Keratinocyte (primary cell): ENCODE measurements at regions not wholly inside any gene's neighbourhood (a gene's known extent, or its start where the extent isn't known, plus 50 kb on each side); places are given as distances from the start of the nearest gene placed in this dataset.

Source experiments
- DNase-seq: peaks from one replicate; pipeline ENCODE4 v3.0.0-alpha.2; 2011; ENCODE audit warnings: low read depth, missing footprints, low spot score
- FAIRE-seq: peaks from 2 replicates; lab custom pipeline; 2011; peaks lifted over from hg19 to GRCh38; lab: Jason Lieb, UNC
- H2AFZ ChIP-seq: 2 replicates; pipeline ENCODE4 v1.6.0; 2012; ENCODE audit warnings: low read length, control low read depth, inconsistent platforms; ENCODE audit not compliant: control insufficient read depth
- H3K27ac ChIP-seq: 2 replicates; pipeline ENCODE4 v1.5.1; 2011; ENCODE audit warnings: low read length; ENCODE audit not compliant: control insufficient read depth, insufficient read depth
- H3K27me3 ChIP-seq: 3 replicates; pipeline ENCODE4 v1.6.0; 2011; ENCODE audit warnings: low read length; ENCODE audit not compliant: control insufficient read depth, insufficient read depth; ENCODE audit errors: extremely low read depth
- H3K36me3 ChIP-seq, 2 experiments: 2 replicates in 1 of 2; 3 replicates in 1 of 2; pipeline ENCODE4 v1.5.1; 2011; ENCODE audit warnings: low read length in 2 of 2, mild to moderate bottlenecking in 1 of 2; ENCODE audit not compliant: control insufficient read depth in 2 of 2, insufficient read depth in 2 of 2; ENCODE audit errors: extremely low read depth in 1 of 2
- H3K4me1 ChIP-seq: 3 replicates; pipeline ENCODE4 v1.5.1; 2011; ENCODE audit warnings: low read length; ENCODE audit not compliant: control insufficient read depth, insufficient read depth; ENCODE audit errors: extremely low read depth
- H3K4me2 ChIP-seq: 3 replicates; pipeline ENCODE4 v1.6.0; 2011; ENCODE audit warnings: low read depth, low read length; ENCODE audit not compliant: control insufficient read depth, insufficient read depth; ENCODE audit errors: extremely low read depth
- H3K4me3 ChIP-seq, 3 experiments: fragments of 200-600 bp in 1 of 3; sonication (generic) in 1 of 3; 2 replicates in 2 of 3; 3 replicates in 1 of 3; pipeline ENCODE4 v1.5.1; 2011 to 2016; ENCODE audit warnings: low read length in 3 of 3, mild to moderate bottlenecking in 3 of 3, control low read depth in 2 of 3, inconsistent platforms in 1 of 3, low read depth in 1 of 3, mixed read lengths in 1 of 3, mixed run types in 1 of 3, moderate library complexity in 1 of 3; ENCODE audit not compliant: control insufficient read depth in 2 of 3, insufficient read depth in 2 of 3; ENCODE audit errors: extremely low read depth in 1 of 3
- H3K79me2 ChIP-seq: 2 replicates; pipeline ENCODE4 v1.6.0; 2012; ENCODE audit warnings: low read length; ENCODE audit not compliant: control insufficient read depth, insufficient read depth
- H3K9ac ChIP-seq: 3 replicates; pipeline ENCODE4 v1.6.0; 2011; ENCODE audit warnings: low read length; ENCODE audit not compliant: control insufficient read depth, insufficient read depth; ENCODE audit errors: extremely low read depth
- H3K9me1 ChIP-seq: 3 replicates; pipeline ENCODE4 v1.6.0; 2011; ENCODE audit warnings: low read length; ENCODE audit not compliant: control insufficient read depth, insufficient read depth; ENCODE audit errors: extremely low read depth
- H3K9me3 ChIP-seq: 2 replicates; pipeline ENCODE4 v1.5.1; 2012; ENCODE audit warnings: low read depth, low read length; ENCODE audit not compliant: control insufficient read depth
- H4K20me1 ChIP-seq: 3 replicates; pipeline ENCODE4 v1.6.0; 2011; ENCODE audit warnings: low read length; ENCODE audit not compliant: control insufficient read depth, insufficient read depth; ENCODE audit errors: extremely low read depth
- CTCF ChIP-seq, 3 experiments: IDR thresholded peaks in 1 of 3; conservative IDR thresholded peaks in 1 of 3; optimal IDR thresholded peaks in 1 of 3; 2 replicates in 2 of 3; 3 replicates in 1 of 3; pipeline versions ENCODE3 to v1.5.1; 2011; ENCODE audit warnings: low read length in 3 of 3, mild to moderate bottlenecking in 3 of 3, moderate library complexity in 2 of 3, control low read depth in 1 of 3, inconsistent platforms in 1 of 3; ENCODE audit not compliant: insufficient read depth in 2 of 3; ENCODE audit errors: extremely low read depth in 1 of 3
- EZH2 ChIP-seq: IDR thresholded peaks from one replicate; pipeline ENCODE4 v1.6.1; 2012; ENCODE audit warnings: inconsistent platforms, mild to moderate bottlenecking, low read length, moderate library complexity
- dilution Hi-C: fragments of 300-500 bp; cut with MboI; formaldehyde crosslinking; loops from one replicate; pipeline ENCODE4 v1.7.0; 2020; ENCODE audit warnings: low sequenced_read_pairs; ENCODE audit not compliant: extremely low pct_ligation_motif_present

- H3K27ac ChIP-seq, result no peak overlapping the region
- H3K9me1 ChIP-seq, result no peaks in the 10 kb centered on the region
- H2AFZ ChIP-seq, result no peak overlapping the region
- H3K4me1 ChIP-seq, result no peaks in the 10 kb centered on the region
- dilution Hi-C loops, result no loop called here
- no peaks in the 10 kb centered on the region for H3K27me3 ChIP-seq
- no peaks in the 10 kb centered on the region for H3K36me3 ChIP-seq
- H3K79me2 ChIP-seq, result no peaks in the 10 kb centered on the region
- no peaks in the 10 kb centered on the region for H4K20me1 ChIP-seq
- no peak for FAIRE-seq
- no peak for DNase-seq
- H3K9me3 ChIP-seq, result no peaks in the 10 kb centered on the region
- no peak overlapping the region for H3K4me2 ChIP-seq
- TF ChIP-seq CTCF (optimal IDR thresholded peaks at IDR 0.05 in 1 of 3, IDR thresholded peaks at IDR 0.05 in 1 of 3, conservative IDR thresholded peaks at IDR 0.05 in 1 of 3; ENCODE audit: extremely low read depth in 1 of 3, insufficient read depth in 2 of 3, low read length in 3 of 3) (no peak), EZH2 (no peak)
- no peak overlapping the region for H3K9ac ChIP-seq
- no peak overlapping the region for H3K4me3 ChIP-seq
Measured at GRCh38 chr4:133777661-133778060, 423.9 kb downstream of the PABPC4L start.

- H3K27ac ChIP-seq, result no peak overlapping the region
- H3K9ac ChIP-seq, result no peak overlapping the region
- H3K79me2 ChIP-seq, result no peaks in the 10 kb centered on the region
- no peaks in the 10 kb centered on the region for H3K9me1 ChIP-seq
- no peaks in the 10 kb centered on the region for H3K36me3 ChIP-seq
- TF ChIP-seq CTCF (optimal IDR thresholded peaks at IDR 0.05 in 1 of 3, IDR thresholded peaks at IDR 0.05 in 1 of 3, conservative IDR thresholded peaks at IDR 0.05 in 1 of 3; ENCODE audit: extremely low read depth in 1 of 3, insufficient read depth in 2 of 3, low read length in 3 of 3), result no peak
- TF ChIP-seq EZH2, result no peak
- H3K9me3 ChIP-seq, result no peaks in the 10 kb centered on the region
- no peak overlapping the region for H3K4me3 ChIP-seq
- FAIRE-seq (no peak), DNase-seq (no peak)
- no peaks in the 10 kb centered on the region for H4K20me1 ChIP-seq
- H2AFZ ChIP-seq, result no peak overlapping the region
- no peaks in the 10 kb centered on the region for H3K27me3 ChIP-seq
- dilution Hi-C loops, result no loop called here
- no peaks in the 10 kb centered on the region for H3K4me1 ChIP-seq
- H3K4me2 ChIP-seq, result no peak overlapping the region
Measured at GRCh38 chr4:133776961-133777360, 424.6 kb downstream of the PABPC4L start.
